Rectal smooth muscle tissue (tissue), 1 donor: ENCODE measurements at regions not wholly inside any gene's neighbourhood (a gene's known extent, or its start where the extent isn't known, plus 50 kb on each side); places are given as distances from the start of the nearest gene placed in this dataset.

Experiments used
- H3K27ac ChIP-seq: one replicate; pipeline ENCODE4 v1.7.0; 2013; ENCODE audit warnings: low read depth, low read length, inconsistent platforms
- H3K27me3 ChIP-seq: one replicate; pipeline ENCODE4 v1.7.0; 2013; ENCODE audit warnings: low read length; ENCODE audit not compliant: control insufficient read depth, insufficient read depth
- H3K36me3 ChIP-seq: one replicate; pipeline ENCODE4 v1.7.0; 2013; ENCODE audit warnings: low read length; ENCODE audit not compliant: control insufficient read depth, insufficient read depth
- H3K4me1 ChIP-seq: one replicate; pipeline ENCODE4 v1.7.0; 2013; ENCODE audit warnings: low read length; ENCODE audit not compliant: control insufficient read depth, insufficient read depth
- H3K4me3 ChIP-seq: one replicate; pipeline ENCODE4 v1.7.0; 2013; ENCODE audit warnings: low read length
- H3K9ac ChIP-seq: one replicate; pipeline ENCODE4 v1.7.0; 2013; ENCODE audit warnings: low read length

DNA sequence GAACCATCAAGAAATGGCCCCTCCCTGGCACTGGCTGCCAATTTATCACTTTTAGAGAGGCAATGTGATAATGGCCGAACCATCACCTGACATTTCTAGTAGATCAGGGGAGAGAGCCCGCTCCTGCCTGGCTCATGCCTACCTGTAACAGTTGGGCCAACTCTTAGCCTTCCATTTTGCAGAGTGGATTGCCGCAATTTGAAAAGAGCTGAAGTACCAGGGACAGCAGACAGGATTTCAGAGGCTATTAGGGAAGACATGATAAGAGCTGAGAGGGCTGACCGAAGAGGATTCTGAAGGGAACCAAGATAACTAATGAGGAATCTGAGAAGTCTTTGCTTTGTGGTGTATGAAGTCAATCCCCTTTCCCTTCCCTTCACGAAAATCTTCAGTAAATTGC is 121.2 kb upstream of the ANKRD28 start:
- Histone ChIP-seq H3K4me3 (no peak overlapping the region), H3K9ac (no peak overlapping the region), H3K36me3 (no peaks in the 10 kb centered on the region), H3K4me1 (no peaks in the 10 kb centered on the region), H3K27me3 (no peaks in the 10 kb centered on the region), H3K27ac (no peak overlapping the region)

DNA sequence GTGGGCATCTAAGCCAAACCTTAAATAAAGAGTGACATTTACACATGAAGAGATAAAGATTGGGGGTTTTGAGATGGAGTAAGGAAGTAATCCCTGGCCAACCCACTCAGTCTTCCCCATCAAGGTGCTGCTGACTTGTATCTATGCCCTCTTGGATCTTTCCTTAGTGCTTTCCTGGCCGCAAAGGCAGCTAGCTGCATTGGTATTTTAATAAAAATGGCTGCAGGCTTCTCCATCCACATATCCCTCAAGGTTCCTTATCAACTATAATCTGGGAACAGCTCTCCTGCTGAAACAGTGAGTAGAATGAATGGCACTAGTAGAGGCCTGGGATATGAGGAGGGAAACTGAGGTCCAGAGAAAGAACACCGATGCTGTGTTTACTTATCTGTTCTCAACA is 122.2 kb upstream of the ANKRD28 start:
- Histone ChIP-seq H3K27me3 (no peaks in the 10 kb centered on the region), H3K9ac (no peak overlapping the region), H3K36me3 (no peaks in the 10 kb centered on the region), H3K4me3 (no peak overlapping the region), H3K27ac (no peak overlapping the region), H3K4me1 (no peaks in the 10 kb centered on the region)

DNA sequence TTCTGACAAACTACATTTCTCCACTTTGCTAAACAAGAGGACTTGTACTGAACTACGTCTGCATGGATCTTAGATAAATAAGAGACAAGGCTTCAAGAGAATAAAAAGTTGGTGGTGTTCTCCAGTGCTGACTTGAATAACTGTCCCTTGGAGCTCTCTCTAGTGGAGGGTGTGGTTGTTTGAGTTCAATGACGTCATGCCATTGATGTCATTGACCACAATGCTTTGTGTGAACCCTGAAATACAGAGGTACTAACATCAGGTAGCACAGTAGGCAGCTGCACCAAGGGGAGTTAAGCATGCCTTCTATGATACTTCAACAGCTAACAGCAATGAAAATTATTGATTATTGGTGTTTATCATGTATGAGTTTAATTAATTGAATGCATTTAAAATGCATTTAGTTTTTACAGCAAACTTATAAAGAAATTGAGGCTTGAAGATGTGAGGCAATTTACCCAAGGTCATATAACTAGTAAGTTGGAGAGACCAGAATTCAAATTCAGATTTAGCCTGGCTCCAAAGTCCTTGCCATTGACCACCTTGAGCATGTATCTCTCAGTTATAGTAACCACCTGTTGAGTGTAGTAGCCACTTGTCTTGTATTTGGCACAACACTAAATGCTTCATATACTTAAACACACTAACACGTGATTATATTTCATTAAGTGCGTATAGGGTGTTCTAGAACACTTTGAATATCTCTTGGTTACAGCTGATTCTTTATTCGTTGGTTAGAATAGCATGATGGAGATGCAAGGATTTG is 126.0 kb upstream of the ANKRD28 start:
- H3K36me3 ChIP-seq: no peaks in the 10 kb centered on the region
- no peak overlapping the region for H3K4me3 ChIP-seq
- H3K27me3 ChIP-seq: no peaks in the 10 kb centered on the region
- H3K27ac ChIP-seq: no peak overlapping the region
- H3K9ac ChIP-seq: no peak overlapping the region
- H3K4me1 ChIP-seq: no peaks in the 10 kb centered on the region

GRCh38 chr3:15924914-15925313 is 127.1 kb upstream of the ANKRD28 start:
- no peak overlapping the region for H3K4me3 ChIP-seq
- no peaks in the 10 kb centered on the region for H3K36me3 ChIP-seq
- H3K27me3 ChIP-seq: no peaks in the 10 kb centered on the region
- no peaks in the 10 kb centered on the region for H3K4me1 ChIP-seq
- H3K27ac ChIP-seq: no peak overlapping the region
- H3K9ac ChIP-seq: no peak overlapping the region

GRCh38 chr3:15926871-15927270 is 129.1 kb upstream of the ANKRD28 start:
- H3K27me3 ChIP-seq: no peaks in the 10 kb centered on the region
- no peaks in the 10 kb centered on the region for H3K36me3 ChIP-seq
- no peak overlapping the region for H3K27ac ChIP-seq
- H3K4me1 ChIP-seq: no peaks in the 10 kb centered on the region
- H3K4me3 ChIP-seq: no peak overlapping the region
- no peak overlapping the region for H3K9ac ChIP-seq

- Histone ChIP-seq H3K9ac (no peak overlapping the region), H3K4me1 (no peaks in the 10 kb centered on the region), H3K27ac (no peak overlapping the region), H3K36me3 (no peaks in the 10 kb centered on the region), H3K4me3 (no peak overlapping the region), H3K27me3 (no peaks in the 10 kb centered on the region)
These were observed 130.2 kb upstream of the ANKRD28 start for GRCh38 chr3:15927969-15928368.

- Histone ChIP-seq H3K27me3 (no peaks in the 10 kb centered on the region), H3K4me3 (no peak overlapping the region), H3K36me3 (no peaks in the 10 kb centered on the region), H3K9ac (no peak overlapping the region), H3K4me1 (no peaks in the 10 kb centered on the region), H3K27ac (no peak overlapping the region)
These were observed 132.3 kb upstream of the ANKRD28 start for GRCh38 chr3:15929944-15930571.

GRCh38 chr3:15932348-15933300 is 134.8 kb upstream of the ANKRD28 start:
- H3K4me1 ChIP-seq: no peaks in the 10 kb centered on the region
- no peaks in the 10 kb centered on the region for H3K27me3 ChIP-seq
- no peak overlapping the region for H3K9ac ChIP-seq
- H3K27ac ChIP-seq: no peak overlapping the region
- H3K4me3 ChIP-seq: no peak overlapping the region
- H3K36me3 ChIP-seq: no peaks in the 10 kb centered on the region

- Histone ChIP-seq H3K4me3 (no peak overlapping the region), H3K27ac (no peak overlapping the region), H3K9ac (no peak overlapping the region), H3K36me3 (no peaks in the 10 kb centered on the region), H3K4me1 (no peaks in the 10 kb centered on the region), H3K27me3 (no peaks in the 10 kb centered on the region)
These were observed 135.8 kb upstream of the ANKRD28 start for GRCh38 chr3:15933439-15934139.

DNA sequence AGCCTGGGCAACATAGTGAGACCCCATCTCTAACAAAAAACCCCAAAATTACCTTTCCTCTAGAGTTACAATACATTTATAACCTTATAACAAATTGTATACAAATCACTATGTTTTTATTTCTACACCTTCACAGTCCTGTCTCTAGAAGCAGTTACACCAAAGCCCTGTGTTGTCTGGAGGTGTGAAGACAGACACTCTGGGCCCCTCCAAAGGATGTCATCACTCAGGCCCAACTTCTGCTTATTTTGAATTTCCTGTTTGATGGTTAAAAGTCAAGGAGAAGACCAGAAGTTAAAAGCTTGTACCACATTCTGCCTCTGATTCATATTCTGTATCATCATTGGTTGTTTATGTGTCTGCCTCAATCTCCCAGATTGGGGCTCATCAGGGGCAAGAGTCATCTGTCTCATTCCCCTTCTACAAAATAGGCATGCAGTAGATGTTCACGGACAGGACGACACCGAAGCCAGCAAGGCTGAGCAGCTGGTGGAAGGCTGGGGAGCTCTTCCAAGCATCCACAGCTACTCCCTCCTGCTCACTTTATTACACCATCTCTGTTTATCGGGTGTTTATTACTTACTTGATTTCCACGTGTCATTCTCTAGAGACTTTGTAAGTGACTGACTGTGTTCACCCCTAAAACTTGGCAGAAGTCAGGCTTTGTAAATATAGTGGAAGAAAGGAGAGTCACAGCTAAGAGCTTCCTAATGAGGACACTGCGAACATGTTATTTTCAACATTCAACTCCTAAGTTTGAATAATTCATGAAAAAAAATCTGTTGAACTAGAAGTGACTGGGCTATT is 136.8 kb upstream of the ANKRD28 start:
- Histone ChIP-seq H3K36me3 (no peaks in the 10 kb centered on the region), H3K27ac (no peak overlapping the region), H3K9ac (no peak overlapping the region)

DNA sequence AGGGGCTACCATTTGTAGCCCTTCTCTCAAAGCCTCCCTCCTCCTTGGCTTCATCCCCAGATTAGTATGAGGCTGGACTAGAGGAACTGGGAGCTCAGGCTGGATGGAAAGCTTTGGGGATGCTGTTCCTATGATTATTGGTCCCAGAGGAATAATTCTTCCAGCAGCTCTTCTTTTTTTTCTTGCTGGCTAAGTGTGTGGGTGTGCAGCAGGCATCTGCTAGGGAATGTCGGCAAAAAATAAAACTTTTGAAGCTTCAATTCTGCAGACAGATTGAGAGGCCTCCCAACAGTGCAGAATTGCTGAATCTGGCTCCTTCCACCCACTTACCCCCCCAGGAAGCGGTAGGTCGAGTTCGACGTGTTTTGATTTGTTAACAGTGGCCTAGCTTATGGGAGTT is 138.5 kb upstream of the ANKRD28 start:
- Histone ChIP-seq H3K4me1 (no peaks in the 10 kb centered on the region), H3K27me3 (no peaks in the 10 kb centered on the region), H3K4me3 (no peak overlapping the region), H3K36me3 (no peaks in the 10 kb centered on the region), H3K9ac (no peak overlapping the region), H3K27ac (no peak overlapping the region)

More for the DNA sequence above, 136.8 kb upstream of the ANKRD28 start:
- Histone ChIP-seq H3K4me3 (no peak overlapping the region), H3K27me3 (no peaks in the 10 kb centered on the region), H3K4me1 (no peaks in the 10 kb centered on the region)
